ENCODE measurements at regions not wholly inside any gene's neighbourhood (a gene's known extent, or its start where the extent isn't known, plus 50 kb on each side); places are given as distances from the start of the nearest gene placed in this dataset.

- Histone ChIP-seq H3K14ac (ENCODE audit: low read length in 2 of 2) (no peak overlapping the region), H2BK120ac (ENCODE audit: low read depth, low read length) (no peak overlapping the region), H2AK5ac (ENCODE audit: low read length, severe bottlenecking) (no peak overlapping the region), H3K36me3 (ENCODE audit: control insufficient read depth in 1 of 2, insufficient read depth in 2 of 2, low read depth in 1 of 2, low read length in 2 of 2) (no peaks in the 10 kb centered on the region), H2BK15ac (ENCODE audit: low read depth, poor library complexity, severe bottlenecking) (no peak overlapping the region), H3K9me3 (ENCODE audit: control insufficient read depth, low read length) (peaks cover 10% of the 10 kb centered on the region), H3K4me1 (ENCODE audit: control insufficient read depth, insufficient read depth, low read depth, low read length) (no peaks in the 10 kb centered on the region), H3K79me1 (replicated peaks; ENCODE audit: low read length, poor library complexity, severe bottlenecking) (no peaks in the 10 kb centered on the region), H3K4ac (ENCODE audit: low read depth in 1 of 2, low read length in 2 of 2) (no peak overlapping the region), H3K9ac (ENCODE audit: low read length) (no peak overlapping the region), H3K4me3 (ENCODE audit: insufficient read depth in 1 of 2, low read depth in 1 of 2, low read length in 2 of 2) (no peak overlapping the region), H3K4me2 (ENCODE audit: low read length, poor library complexity, severe bottlenecking) (no peak overlapping the region), H3K18ac (ENCODE audit: low read depth in 1 of 2, low read length in 2 of 2) (no peak overlapping the region), H2AFZ (ENCODE audit: low read depth, low read length) (no peak overlapping the region), H2BK5ac (ENCODE audit: low read depth, low read length, poor library complexity, severe bottlenecking) (no peak overlapping the region), H2BK12ac (ENCODE audit: low read length in 2 of 2) (no peak overlapping the region), H4K8ac (ENCODE audit: low read length) (no peak overlapping the region), H3K23ac (ENCODE audit: low read length in 2 of 2) (no peak overlapping the region), H3K27me3 (ENCODE audit: control insufficient read depth in 1 of 2, insufficient read depth in 1 of 2, low read length in 2 of 2) (no peaks in the 10 kb centered on the region), H3K27ac (ENCODE audit: low read length, poor library complexity, severe bottlenecking) (no peak overlapping the region), H4K91ac (ENCODE audit: low read length) (no peak overlapping the region)
- WGBS = 90% methylated on average over 3 of the region's 6 CpGs
- no peak for DNase-seq
These were observed 312.1 kb downstream of the TAFA4 start for GRCh38 chr3:68620211-68620610.

- no peak overlapping the region for H4K91ac ChIP-seq (ENCODE audit: low read length)
- H4K8ac ChIP-seq (ENCODE audit: low read length) = no peak overlapping the region
- H3K14ac ChIP-seq (ENCODE audit: low read length in 2 of 2) = no peak overlapping the region
- no peak for DNase-seq
- no peak overlapping the region for H3K23ac ChIP-seq (ENCODE audit: low read length in 2 of 2)
- H3K36me3 ChIP-seq (ENCODE audit: control insufficient read depth in 1 of 2, insufficient read depth in 2 of 2, low read depth in 1 of 2, low read length in 2 of 2) = no peaks in the 10 kb centered on the region
- H3K79me1 ChIP-seq (replicated peaks; ENCODE audit: low read length, poor library complexity, severe bottlenecking) = no peaks in the 10 kb centered on the region
- H3K27me3 ChIP-seq (ENCODE audit: control insufficient read depth in 1 of 2, insufficient read depth in 1 of 2, low read length in 2 of 2) = no peaks in the 10 kb centered on the region
- no peak overlapping the region for H3K27ac ChIP-seq (ENCODE audit: low read length, poor library complexity, severe bottlenecking)
- no peak overlapping the region for H2BK15ac ChIP-seq (ENCODE audit: low read depth, poor library complexity, severe bottlenecking)
- 59% methylated on average over 6 of the region's 6 CpGs for WGBS
- no peak overlapping the region for H2BK12ac ChIP-seq (ENCODE audit: low read length in 2 of 2)
- H3K9me3 ChIP-seq (ENCODE audit: control insufficient read depth, low read length) = peaks cover 20% of the 10 kb centered on the region
- H3K4me3 ChIP-seq (ENCODE audit: insufficient read depth in 1 of 2, low read depth in 1 of 2, low read length in 2 of 2) = no peak overlapping the region
- H2BK120ac ChIP-seq (ENCODE audit: low read depth, low read length) = no peak overlapping the region
- no peak overlapping the region for H3K4me2 ChIP-seq (ENCODE audit: low read length, poor library complexity, severe bottlenecking)
- H3K18ac ChIP-seq (ENCODE audit: low read depth in 1 of 2, low read length in 2 of 2) = no peak overlapping the region
- no peak overlapping the region for H2BK5ac ChIP-seq (ENCODE audit: low read depth, low read length, poor library complexity, severe bottlenecking)
- H3K9ac ChIP-seq (ENCODE audit: low read length) = no peak overlapping the region
- no peak overlapping the region for H2AK5ac ChIP-seq (ENCODE audit: low read length, severe bottlenecking)
- no peaks in the 10 kb centered on the region for H3K4me1 ChIP-seq (ENCODE audit: control insufficient read depth, insufficient read depth, low read depth, low read length)
- no peak overlapping the region for H2AFZ ChIP-seq (ENCODE audit: low read depth, low read length)
- no peak overlapping the region for H3K4ac ChIP-seq (ENCODE audit: low read depth in 1 of 2, low read length in 2 of 2)
These were observed 318.3 kb downstream of the TAFA4 start for GRCh38 chr3:68614087-68614486.

- H3K4me2 ChIP-seq (ENCODE audit: low read length, poor library complexity, severe bottlenecking) = no peak overlapping the region
- no peak overlapping the region for H4K8ac ChIP-seq (ENCODE audit: low read length)
These were observed 361.0 kb downstream of the TAFA4 start for GRCh38 chr3:68571321-68571720.

GRCh38 chr3:68560728-68561127 lies 371.6 kb downstream of the TAFA4 start:
- no peak overlapping the region for H4K8ac ChIP-seq (ENCODE audit: low read length)
- H3K23ac ChIP-seq (ENCODE audit: low read length in 2 of 2) = no peak overlapping the region
- H2AFZ ChIP-seq (ENCODE audit: low read depth, low read length) = no peak overlapping the region
- no peaks in the 10 kb centered on the region for H3K36me3 ChIP-seq (ENCODE audit: control insufficient read depth in 1 of 2, insufficient read depth in 2 of 2, low read depth in 1 of 2, low read length in 2 of 2)
- H3K9ac ChIP-seq (ENCODE audit: low read length) = no peak overlapping the region
- H3K18ac ChIP-seq (ENCODE audit: low read depth in 1 of 2, low read length in 2 of 2) = no peak overlapping the region
- no peak overlapping the region for H3K4me3 ChIP-seq (ENCODE audit: insufficient read depth in 1 of 2, low read depth in 1 of 2, low read length in 2 of 2)
- no peaks in the 10 kb centered on the region for H3K27me3 ChIP-seq (ENCODE audit: control insufficient read depth in 1 of 2, insufficient read depth in 1 of 2, low read length in 2 of 2)
- WGBS = 61% methylated on average over 2 of the region's 2 CpGs
- H3K79me1 ChIP-seq (replicated peaks; ENCODE audit: low read length, poor library complexity, severe bottlenecking) = no peaks in the 10 kb centered on the region
- H4K91ac ChIP-seq (ENCODE audit: low read length) = no peak overlapping the region
- H2BK12ac ChIP-seq (ENCODE audit: low read length in 2 of 2) = no peak overlapping the region
- no peaks in the 10 kb centered on the region for H3K9me3 ChIP-seq (ENCODE audit: control insufficient read depth, low read length)
- H2AK5ac ChIP-seq (ENCODE audit: low read length, severe bottlenecking) = no peak overlapping the region
- no peaks in the 10 kb centered on the region for H3K4me1 ChIP-seq (ENCODE audit: control insufficient read depth, insufficient read depth, low read depth, low read length)
- H2BK120ac ChIP-seq (ENCODE audit: low read depth, low read length) = no peak overlapping the region
- H3K4ac ChIP-seq (ENCODE audit: low read depth in 1 of 2, low read length in 2 of 2) = no peak overlapping the region
- H3K14ac ChIP-seq (ENCODE audit: low read length in 2 of 2) = no peak overlapping the region
- DNase-seq = no peak
- H2BK15ac ChIP-seq (ENCODE audit: low read depth, poor library complexity, severe bottlenecking) = no peak overlapping the region
- no peak overlapping the region for H3K27ac ChIP-seq (ENCODE audit: low read length, poor library complexity, severe bottlenecking)
- H2BK5ac ChIP-seq (ENCODE audit: low read depth, low read length, poor library complexity, severe bottlenecking) = no peak overlapping the region
- H3K4me2 ChIP-seq (ENCODE audit: low read length, poor library complexity, severe bottlenecking) = no peak overlapping the region

More at GRCh38 chr3:68571321-68571720, 361.0 kb downstream of the TAFA4 start:
- Histone ChIP-seq H2BK15ac (ENCODE audit: low read depth, poor library complexity, severe bottlenecking) (no peak overlapping the region), H3K9ac (ENCODE audit: low read length) (no peak overlapping the region), H3K4me1 (ENCODE audit: control insufficient read depth, insufficient read depth, low read depth, low read length) (no peaks in the 10 kb centered on the region), H4K91ac (ENCODE audit: low read length) (no peak overlapping the region), H3K18ac (ENCODE audit: low read depth in 1 of 2, low read length in 2 of 2) (no peak overlapping the region), H2AFZ (ENCODE audit: low read depth, low read length) (no peak overlapping the region), H3K23ac (ENCODE audit: low read length in 2 of 2) (no peak overlapping the region), H2BK5ac (ENCODE audit: low read depth, low read length, poor library complexity, severe bottlenecking) (no peak overlapping the region), H2AK5ac (ENCODE audit: low read length, severe bottlenecking) (no peak overlapping the region), H3K4me3 (ENCODE audit: insufficient read depth in 1 of 2, low read depth in 1 of 2, low read length in 2 of 2) (no peak overlapping the region), H3K4ac (ENCODE audit: low read depth in 1 of 2, low read length in 2 of 2) (no peak overlapping the region), H3K14ac (ENCODE audit: low read length in 2 of 2) (no peak overlapping the region), H3K27ac (ENCODE audit: low read length, poor library complexity, severe bottlenecking) (no peak overlapping the region), H3K27me3 (ENCODE audit: control insufficient read depth in 1 of 2, insufficient read depth in 1 of 2, low read length in 2 of 2) (no peaks in the 10 kb centered on the region), H3K36me3 (ENCODE audit: control insufficient read depth in 1 of 2, insufficient read depth in 2 of 2, low read depth in 1 of 2, low read length in 2 of 2) (no peaks in the 10 kb centered on the region), H3K79me1 (replicated peaks; ENCODE audit: low read length, poor library complexity, severe bottlenecking) (no peaks in the 10 kb centered on the region), H2BK12ac (ENCODE audit: low read length in 2 of 2) (no peak overlapping the region), H3K9me3 (ENCODE audit: control insufficient read depth, low read length) (peaks cover 19% of the 10 kb centered on the region), H2BK120ac (ENCODE audit: low read depth, low read length) (no peak overlapping the region)
- DNase-seq = no peak
- 42% methylated on average over 2 of the region's 2 CpGs for WGBS
